ENCODE measurements at regions not wholly inside any gene's neighbourhood (a gene's known extent, or its start where the extent isn't known, plus 50 kb on each side); places are given as distances from the start of the nearest gene placed in this dataset.
"Not testable (repeated sequence)": the region's sequence is repeated elsewhere in the genome, so short reads cannot be mapped to it uniquely, and the experiment has no call there.

- no peak for DNase-seq
These were observed 463.1 kb downstream of the DMAC1 start for GRCh38 chr9:7336356-7337065.

GRCh38 chr9:7333719-7334118 lies 465.9 kb downstream of the DMAC1 start:
- no peak for DNase-seq

- DNase-seq, result no peak
These were observed 466.8 kb downstream of the DMAC1 start for GRCh38 chr9:7332780-7333179.

- DNase-seq, result no peak
These were observed 471.1 kb downstream of the DMAC1 start for GRCh38 chr9:7328453-7328852.

- DNase-seq, result no peak
These were observed 473.6 kb downstream of the DMAC1 start for GRCh38 chr9:7325995-7326394.

GRCh38 chr9:7324152-7324598 lies 475.4 kb downstream of the DMAC1 start:
- DNase-seq, result no peak

- DNase-seq, result no peak
These were observed 478.7 kb downstream of the DMAC1 start for GRCh38 chr9:7320841-7321240.

- DNase-seq, result no peak
These were observed 479.4 kb downstream of the DMAC1 start for GRCh38 chr9:7320139-7320538.

- DNase-seq, result no peak
These were observed 480.7 kb downstream of the DMAC1 start for GRCh38 chr9:7318920-7319319.

- no peak for DNase-seq
These were observed 482.6 kb downstream of the DMAC1 start for GRCh38 chr9:7316967-7317366.

GRCh38 chr9:7316166-7316795 lies 483.3 kb downstream of the DMAC1 start:
- no peak for DNase-seq

GRCh38 chr9:7315746-7316145 lies 483.8 kb downstream of the DMAC1 start:
- no peak for DNase-seq

- DNase-seq, result no peak
These were observed 484.5 kb downstream of the DMAC1 start for GRCh38 chr9:7315116-7315515.

- DNase-seq, result no peak
These were observed 486.2 kb downstream of the DMAC1 start for GRCh38 chr9:7313389-7313788.

- DNase-seq, result not testable (repeated sequence)
These were observed 490.5 kb downstream of the DMAC1 start for GRCh38 chr9:7309051-7309450.

- no peak for DNase-seq
These were observed 493.9 kb downstream of the DMAC1 start for GRCh38 chr9:7305677-7306076.

- DNase-seq, result no peak
These were observed 495.0 kb downstream of the DMAC1 start for GRCh38 chr9:7304627-7304995.

- DNase-seq, result no peak
These were observed 495.5 kb downstream of the DMAC1 start for GRCh38 chr9:7303907-7304626.

- DNase-seq, result no peak
These were observed 499.1 kb downstream of the DMAC1 start for GRCh38 chr9:7300484-7300883.

- DNase-seq, result no peak
These were observed 501.5 kb downstream of the DMAC1 start for GRCh38 chr9:7298123-7298522.

GRCh38 chr9:7297521-7297920 lies 502.1 kb downstream of the DMAC1 start:
- DNase-seq, result no peak

GRCh38 chr9:7293091-7293490 lies 506.5 kb downstream of the DMAC1 start:
- DNase-seq, result no peak

GRCh38 chr9:7289773-7290172 lies 509.8 kb downstream of the DMAC1 start:
- DNase-seq, result no peak

- no peak for DNase-seq
These were observed 511.6 kb downstream of the DMAC1 start for GRCh38 chr9:7287986-7288385.
